ENCODE measurements at regions not wholly inside any gene's neighbourhood (a gene's known extent, or its start where the extent isn't known, plus 50 kb on each side); places are given as distances from the start of the nearest gene placed in this dataset.

- H2AFZ ChIP-seq = no peak overlapping the region
- intact Hi-C loops (cut with micrococcal nuclease; ENCODE audit: unreplicated experiment) = no loop called here
- H3K4me2 ChIP-seq = no peak overlapping the region
- H3K79me2 ChIP-seq (ENCODE audit: low read depth) = no peaks in the 10 kb centered on the region
- no peaks in the 10 kb centered on the region for H3K4me1 ChIP-seq (replicated peaks; ENCODE audit: insufficient read depth)
- no peaks in the 10 kb centered on the region for H3K9me3 ChIP-seq (ENCODE audit: insufficient read depth, low read depth)
- ChIA-PET POLR2A (ENCODE audit: unreplicated experiment) (interaction anchor here (0.5 kb wide), 1 partner anchor 113 kb away, joined by 7 read pairs; no protein-coding TSS in a partner anchor), CTCF (no interaction called here)
- H3K27me3 ChIP-seq (ENCODE audit: insufficient read depth, low read depth) = no peaks in the 10 kb centered on the region
- DNase-seq = no peak
- BruUV-seq (replicated peaks) = no TSS peak
- H3K36me3 ChIP-seq (ENCODE audit: low read depth) = no peaks in the 10 kb centered on the region
- no peaks in the 10 kb centered on the region for H4K20me1 ChIP-seq (ENCODE audit: insufficient read depth)
- H3K27ac ChIP-seq = no peak overlapping the region
- H3F3A ChIP-seq (ENCODE audit: insufficient read depth, low read depth) = no peaks in the 10 kb centered on the region
- H3K4me3 ChIP-seq = no peak overlapping the region
- H3K9me2 ChIP-seq (ENCODE audit: insufficient read depth) = no peaks in the 10 kb centered on the region
- TF ChIP-seq CTCF (conservative IDR thresholded peaks at IDR 0.05) = no peak
- no peak for TF ChIP-seq EZH2 (IDR thresholded peaks at IDR 0.05; ENCODE audit: low read depth)
Measured at GRCh38 chr14:86539361-86540070, 1009.6 kb downstream of the FLRT2 start.

- DNase-seq = no peak
- CTCF ChIA-PET = no interaction called here
- intact Hi-C loops (cut with micrococcal nuclease; ENCODE audit: unreplicated experiment) = no loop called here
- Histone ChIP-seq H3K27me3 (ENCODE audit: insufficient read depth, low read depth) (no peaks in the 10 kb centered on the region), H3F3A (ENCODE audit: insufficient read depth, low read depth) (no peaks in the 10 kb centered on the region), H2AFZ (no peak overlapping the region), H3K27ac (no peak overlapping the region), H4K20me1 (ENCODE audit: insufficient read depth) (no peaks in the 10 kb centered on the region), H3K4me1 (replicated peaks; ENCODE audit: insufficient read depth) (no peaks in the 10 kb centered on the region), H3K9me3 (ENCODE audit: insufficient read depth, low read depth) (no peaks in the 10 kb centered on the region), H3K9me2 (ENCODE audit: insufficient read depth) (no peaks in the 10 kb centered on the region), H3K36me3 (ENCODE audit: low read depth) (no peaks in the 10 kb centered on the region), H3K4me2 (no peak overlapping the region), H3K4me3 (no peak overlapping the region), H3K79me2 (ENCODE audit: low read depth) (no peaks in the 10 kb centered on the region)
- no TSS peak for BruUV-seq (replicated peaks)
- no peak for TF ChIP-seq CTCF (conservative IDR thresholded peaks at IDR 0.05)
- no peak for TF ChIP-seq EZH2 (IDR thresholded peaks at IDR 0.05; ENCODE audit: low read depth)
- POLR2A ChIA-PET (ENCODE audit: unreplicated experiment) = no interaction called here
Measured at GRCh38 chr14:86533834-86534233, 1003.9 kb downstream of the FLRT2 start.

GRCh38 chr14:86532219-86532618 is 1002.3 kb downstream of the FLRT2 start:
- Histone ChIP-seq H3K27me3 (ENCODE audit: insufficient read depth, low read depth) (no peaks in the 10 kb centered on the region), H3K4me2 (no peak overlapping the region), H4K20me1 (ENCODE audit: insufficient read depth) (no peaks in the 10 kb centered on the region), H3K9me2 (ENCODE audit: insufficient read depth) (no peaks in the 10 kb centered on the region), H3K9me3 (ENCODE audit: insufficient read depth, low read depth) (no peaks in the 10 kb centered on the region), H2AFZ (no peak overlapping the region), H3K27ac (no peak overlapping the region), H3F3A (ENCODE audit: insufficient read depth, low read depth) (no peaks in the 10 kb centered on the region), H3K4me1 (replicated peaks; ENCODE audit: insufficient read depth) (no peaks in the 10 kb centered on the region), H3K4me3 (no peak overlapping the region), H3K36me3 (ENCODE audit: low read depth) (no peaks in the 10 kb centered on the region), H3K79me2 (ENCODE audit: low read depth) (no peaks in the 10 kb centered on the region)
- CTCF ChIA-PET = no interaction called here
- TF ChIP-seq CTCF (conservative IDR thresholded peaks at IDR 0.05) = no peak
- no peak for TF ChIP-seq EZH2 (IDR thresholded peaks at IDR 0.05; ENCODE audit: low read depth)
- DNase-seq = no peak
- no TSS peak for BruUV-seq (replicated peaks)
- POLR2A ChIA-PET (ENCODE audit: unreplicated experiment) = no interaction called here
- intact Hi-C loops (cut with micrococcal nuclease; ENCODE audit: unreplicated experiment) = no loop called here

Measured in PC-9 (cell line).